Lung (tissue), 11 donors: ENCODE measurements at regions not wholly inside any gene's neighbourhood (a gene's known extent, or its start where the extent isn't known, plus 50 kb on each side); places are given as distances from the start of the nearest gene placed in this dataset.
"Not testable (repeated sequence)": the region's sequence is repeated elsewhere in the genome, so short reads cannot be mapped to it uniquely, and the experiment has no call there.

Experiments used
- ATAC-seq: fragments of 200-7000 bp; cut with Tn5 transposase; one replicate; pipeline ENCODE4 v1.9.1; 2020; ENCODE audit warnings: moderate number of reproducible peaks; ENCODE audit not compliant: insufficient read depth, low FRiP score
- DNase-seq, 3 donors: peaks; one replicate each; pipeline ENCODE4 v3.0.0-alpha.2; 2013 to 2017
- H3K27ac ChIP-seq, 2 donors: one replicate each; pipeline ENCODE4 v1.5.1; 2013; ENCODE audit warnings: mild to moderate bottlenecking in 2 of 2, moderate library complexity in 2 of 2, control low read depth in 1 of 2, inconsistent platforms in 1 of 2, low read depth in 1 of 2, low read length in 1 of 2
- H3K27me3 ChIP-seq, 3 donors: one replicate each; pipeline ENCODE4 v1.5.1; 2013; ENCODE audit warnings: low read length in 2 of 3; ENCODE audit not compliant: control insufficient read depth in 3 of 3, insufficient read depth in 3 of 3
- H3K36me3 ChIP-seq, 4 donors: one replicate each; pipeline ENCODE4 v1.5.1; 2013; ENCODE audit warnings: low read length in 4 of 4, mild to moderate bottlenecking in 1 of 4, moderate library complexity in 1 of 4; ENCODE audit not compliant: control insufficient read depth in 4 of 4, insufficient read depth in 4 of 4
- H3K4me1 ChIP-seq, 5 donors: one replicate each; pipeline ENCODE4 v1.5.1; 2013; ENCODE audit warnings: low read length in 5 of 5, mild to moderate bottlenecking in 2 of 5, moderate library complexity in 1 of 5; ENCODE audit not compliant: control insufficient read depth in 5 of 5, insufficient read depth in 5 of 5
- H3K4me3 ChIP-seq: one replicate; pipeline ENCODE4 v1.5.1; 2013; ENCODE audit warnings: mild to moderate bottlenecking, control low read depth, moderate library complexity
- H3K9ac ChIP-seq, 2 donors: one replicate each; pipeline ENCODE4 v1.5.1; 2013; ENCODE audit warnings: low read length in 2 of 2, control low read depth in 1 of 2; ENCODE audit not compliant: insufficient read depth in 1 of 2
- H3K9me3 ChIP-seq, 4 donors: one replicate each; pipeline ENCODE4 v1.5.1; 2013; ENCODE audit warnings: low read length in 3 of 4, mild to moderate bottlenecking in 1 of 4, moderate library complexity in 1 of 4; ENCODE audit not compliant: control insufficient read depth in 4 of 4, insufficient read depth in 3 of 4
- WGBS, 2 donors: extraction: QIAGEN DNeasy Blood & Tissue Kit; methylation state at CpG; one replicate each; pipeline ENCODE4 v1.1.7; 2013; 5-methylcytosine and 5-hydroxymethylcytosine counted together
- TF ChIP-seq, protein P1 (sequence below): IDR thresholded peaks from 2 replicates; pipeline ENCODE4 v1.5.1; 2012; ENCODE audit warnings: mild to moderate bottlenecking; ENCODE audit errors: control extremely low read depth, extremely low read depth
- donor health status: control.
- donor health status: control.
- donor health status: Bipolar disorder and iron deficiency.
- donor health status: healthy.
- donor health status: DM: yes; HTN: yes; CAD: no.

DNA sequence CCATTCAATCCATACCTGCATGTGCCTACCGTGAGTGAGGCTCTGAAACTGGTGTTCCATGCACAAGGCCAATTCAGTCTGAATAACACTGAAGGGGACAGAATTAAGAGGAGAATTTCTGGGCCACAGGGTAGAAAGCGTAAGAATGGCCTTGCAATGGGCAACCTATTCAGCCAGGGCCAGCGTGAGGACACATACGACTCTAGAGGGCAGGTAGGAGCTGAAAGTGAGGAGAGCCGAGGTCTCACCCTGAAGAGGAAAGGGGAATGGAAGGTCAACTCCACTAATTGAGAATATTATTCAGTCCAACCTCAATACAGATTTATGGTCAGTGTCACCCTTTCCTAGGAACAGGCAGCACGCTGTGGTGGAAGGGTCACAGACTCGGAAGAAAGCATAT lies 202.2 kb downstream of the TRIML1 start:
- no peak overlapping the region for H3K4me3 ChIP-seq
- H3K36me3 ChIP-seq, result no peaks in the 10 kb centered on the region
- H3K9me3 ChIP-seq, result peaks cover 0 to 3% (median 0%) of the 10 kb centered on the region in 4 donors
- WGBS, 2 donors, result 91 to 93% methylated on average over 7 of the region's 7 CpGs
- H3K27me3 ChIP-seq, result no peaks in the 10 kb centered on the region
- H3K27ac ChIP-seq, result no peak overlapping the region
- DNase-seq (no peak), ATAC-seq (no peak)
- TF ChIP-seq, protein P1, sequence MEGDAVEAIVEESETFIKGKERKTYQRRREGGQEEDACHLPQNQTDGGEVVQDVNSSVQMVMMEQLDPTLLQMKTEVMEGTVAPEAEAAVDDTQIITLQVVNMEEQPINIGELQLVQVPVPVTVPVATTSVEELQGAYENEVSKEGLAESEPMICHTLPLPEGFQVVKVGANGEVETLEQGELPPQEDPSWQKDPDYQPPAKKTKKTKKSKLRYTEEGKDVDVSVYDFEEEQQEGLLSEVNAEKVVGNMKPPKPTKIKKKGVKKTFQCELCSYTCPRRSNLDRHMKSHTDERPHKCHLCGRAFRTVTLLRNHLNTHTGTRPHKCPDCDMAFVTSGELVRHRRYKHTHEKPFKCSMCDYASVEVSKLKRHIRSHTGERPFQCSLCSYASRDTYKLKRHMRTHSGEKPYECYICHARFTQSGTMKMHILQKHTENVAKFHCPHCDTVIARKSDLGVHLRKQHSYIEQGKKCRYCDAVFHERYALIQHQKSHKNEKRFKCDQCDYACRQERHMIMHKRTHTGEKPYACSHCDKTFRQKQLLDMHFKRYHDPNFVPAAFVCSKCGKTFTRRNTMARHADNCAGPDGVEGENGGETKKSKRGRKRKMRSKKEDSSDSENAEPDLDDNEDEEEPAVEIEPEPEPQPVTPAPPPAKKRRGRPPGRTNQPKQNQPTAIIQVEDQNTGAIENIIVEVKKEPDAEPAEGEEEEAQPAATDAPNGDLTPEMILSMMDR, result no peak
- H3K9ac ChIP-seq, result no peak overlapping the region
- no peaks in the 10 kb centered on the region for H3K4me1 ChIP-seq

DNA sequence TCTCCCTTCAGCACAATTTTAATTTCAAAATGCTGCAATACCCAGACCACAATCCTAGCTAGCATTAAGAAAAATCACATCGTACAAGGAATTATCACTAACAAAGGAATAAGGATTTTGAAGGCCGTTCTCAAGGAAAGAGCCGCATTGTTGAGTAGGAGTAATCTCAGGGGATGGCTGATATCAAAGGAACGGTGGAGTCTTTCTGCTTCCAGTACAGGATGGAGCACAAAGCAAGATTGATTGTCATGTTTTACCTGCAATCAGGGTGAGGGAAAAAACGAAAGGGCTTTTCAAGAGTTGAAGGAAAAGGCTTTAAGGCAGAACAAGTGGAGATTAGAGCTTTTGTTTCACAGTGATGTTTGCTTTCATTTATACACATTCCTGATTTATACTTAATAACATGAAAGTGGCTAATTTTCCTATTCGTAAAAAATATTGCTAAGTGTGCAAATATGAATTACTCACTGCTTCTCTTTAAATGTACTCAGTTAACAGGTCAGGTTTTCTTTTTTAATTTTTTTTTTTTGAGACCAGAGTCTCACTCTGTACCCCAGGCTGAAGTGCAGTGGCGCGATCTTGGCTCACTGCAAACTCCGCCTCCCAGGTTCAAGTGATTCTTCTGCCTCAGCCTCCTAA lies 207.0 kb downstream of the TRIML1 start:
- peak in 2 of 3 donors; percentile 10 to 37 for DNase-seq
- no peaks in the 10 kb centered on the region for H3K36me3 ChIP-seq
- TF ChIP-seq, protein P1, result no peak
- no peak for ATAC-seq
- H3K27ac ChIP-seq, result no peak overlapping the region
- no peaks in the 10 kb centered on the region for H3K4me1 ChIP-seq
- no peak overlapping the region for H3K9ac ChIP-seq
- H3K9me3 ChIP-seq, result peaks cover 0 to 3% (median under 1%) of the 10 kb centered on the region in 4 donors
- no peaks in the 10 kb centered on the region for H3K27me3 ChIP-seq
- H3K4me3 ChIP-seq, result no peak overlapping the region
- WGBS, 2 donors, result 65 to 77% methylated on average over 9 of the region's 9 CpGs

DNA sequence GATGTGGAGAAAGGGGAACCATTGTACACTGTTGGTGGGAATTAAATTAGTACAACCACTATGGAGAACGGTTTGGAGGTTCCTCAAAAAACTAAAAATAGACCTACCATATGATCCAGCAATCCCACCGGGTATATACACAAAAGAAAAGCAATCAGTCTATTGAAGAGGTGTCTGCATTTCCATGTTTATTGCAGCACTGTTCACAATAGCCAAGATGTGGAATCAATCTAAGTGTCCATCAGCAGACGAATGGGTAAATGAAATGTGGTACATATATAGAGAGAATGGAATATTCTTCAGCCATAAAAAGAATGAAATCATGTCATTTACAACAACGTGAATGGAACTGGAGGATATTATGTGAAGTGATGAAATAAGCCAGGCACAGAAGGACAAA lies 208.1 kb downstream of the TRIML1 start:
- no peak overlapping the region for H3K9ac ChIP-seq
- H3K9me3 ChIP-seq, result peaks cover 0 to 3% (median 0%) of the 10 kb centered on the region in 4 donors
- no peaks in the 10 kb centered on the region for H3K36me3 ChIP-seq
- ATAC-seq (no peak), DNase-seq (no peak)
- WGBS, 2 donors, result 60 to 63% methylated on average over 4 of the region's 4 CpGs
- no peaks in the 10 kb centered on the region for H3K4me1 ChIP-seq
- TF ChIP-seq, protein P1, result no peak
- H3K27ac ChIP-seq, result no peak overlapping the region
- no peaks in the 10 kb centered on the region for H3K27me3 ChIP-seq
- H3K4me3 ChIP-seq, result no peak overlapping the region

DNA sequence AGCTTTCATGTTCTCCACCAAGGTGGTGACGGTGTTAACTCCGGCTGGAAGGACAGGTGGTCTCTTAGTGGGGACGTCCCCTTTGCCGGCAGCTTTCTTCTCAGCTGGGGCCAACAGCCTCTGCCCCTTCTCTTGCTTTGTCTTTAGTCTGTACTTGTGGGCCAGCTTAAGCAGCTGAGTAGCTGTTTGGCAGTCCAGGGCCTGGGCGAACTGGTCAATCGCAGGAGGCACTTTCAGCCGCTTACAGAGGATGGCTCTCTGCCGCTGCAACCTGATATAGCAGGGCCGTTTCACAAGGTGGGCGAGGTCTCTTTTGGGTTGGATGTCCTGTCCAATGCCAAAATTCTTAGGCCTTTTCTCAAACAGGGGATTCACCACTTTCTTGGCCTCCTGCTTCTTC lies 210.3 kb downstream of the TRIML1 start:
- H3K9me3 ChIP-seq, H3K36me3 ChIP-seq, H3K9ac ChIP-seq, DNase-seq, H3K27me3 ChIP-seq, ATAC-seq, H3K4me1 ChIP-seq, H3K27ac ChIP-seq, H3K4me3 ChIP-seq: not testable (repeated sequence)
- 92 to 95% methylated on average over 10 of the region's 10 CpGs for WGBS, 2 donors
